ENCODE measurements at regions not wholly inside any gene's neighbourhood (a gene's known extent, or its start where the extent isn't known, plus 50 kb on each side); places are given as distances from the start of the nearest gene placed in this dataset.

- TF ChIP-seq, protein P1, sequence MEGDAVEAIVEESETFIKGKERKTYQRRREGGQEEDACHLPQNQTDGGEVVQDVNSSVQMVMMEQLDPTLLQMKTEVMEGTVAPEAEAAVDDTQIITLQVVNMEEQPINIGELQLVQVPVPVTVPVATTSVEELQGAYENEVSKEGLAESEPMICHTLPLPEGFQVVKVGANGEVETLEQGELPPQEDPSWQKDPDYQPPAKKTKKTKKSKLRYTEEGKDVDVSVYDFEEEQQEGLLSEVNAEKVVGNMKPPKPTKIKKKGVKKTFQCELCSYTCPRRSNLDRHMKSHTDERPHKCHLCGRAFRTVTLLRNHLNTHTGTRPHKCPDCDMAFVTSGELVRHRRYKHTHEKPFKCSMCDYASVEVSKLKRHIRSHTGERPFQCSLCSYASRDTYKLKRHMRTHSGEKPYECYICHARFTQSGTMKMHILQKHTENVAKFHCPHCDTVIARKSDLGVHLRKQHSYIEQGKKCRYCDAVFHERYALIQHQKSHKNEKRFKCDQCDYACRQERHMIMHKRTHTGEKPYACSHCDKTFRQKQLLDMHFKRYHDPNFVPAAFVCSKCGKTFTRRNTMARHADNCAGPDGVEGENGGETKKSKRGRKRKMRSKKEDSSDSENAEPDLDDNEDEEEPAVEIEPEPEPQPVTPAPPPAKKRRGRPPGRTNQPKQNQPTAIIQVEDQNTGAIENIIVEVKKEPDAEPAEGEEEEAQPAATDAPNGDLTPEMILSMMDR (IDR thresholded peaks at IDR 0.05), result no peak
- TF ChIP-seq POLR2A (IDR thresholded peaks at IDR 0.05) (no peak), POLR2AphosphoS5 (IDR thresholded peaks at IDR 0.05; ENCODE audit: insufficient read depth in 1 of 2, low read depth in 1 of 2) (no peak)
These were observed 220.6 kb upstream of the SEMA6A start for GRCh38 chr5:116795189-116795588.

Measured in vagina (tissue), 2 donors.